GM23338 (cell line): ENCODE measurements at regions not wholly inside any gene's neighbourhood (a gene's known extent, or its start where the extent isn't known, plus 50 kb on each side); places are given as distances from the start of the nearest gene placed in this dataset.

Source experiments
- ATAC-seq: fragments of 200-7000 bp; cut with Tn5 transposase; 3 replicates; pipeline ENCODE4 v1.9.1; 2020
- DNase-seq: peaks from one replicate; pipeline ENCODE4 v3.0.0-alpha.2; 2015; ENCODE audit warnings: low spot score
- H2AFZ ChIP-seq: fragments of 200-600 bp; sonication (generic); 2 replicates; pipeline ENCODE4 v1.8.0; 2016; ENCODE audit warnings: antibody characterized with exemption, mild to moderate bottlenecking, moderate library complexity
- H3F3A ChIP-seq: fragments of 200-600 bp; sonication (generic); replicated peaks from 2 replicates; pipeline ENCODE4 v1.8.0; 2017; ENCODE audit warnings: antibody characterized with exemption, mixed run types, low read depth
- H3K27ac ChIP-seq: fragments of 200-600 bp; sonication (generic); 2 replicates; pipeline ENCODE4 v1.6.1; 2016; ENCODE audit warnings: low read depth
- H3K27me3 ChIP-seq: fragments of 200-600 bp; sonication (generic); 2 replicates; pipeline ENCODE4 v1.8.0; 2016; ENCODE audit warnings: mild to moderate bottlenecking, mixed run types, moderate library complexity; ENCODE audit not compliant: insufficient read depth
- H3K36me3 ChIP-seq: fragments of 200-600 bp; sonication (generic); 2 replicates; pipeline ENCODE4 v1.8.0; 2016; ENCODE audit warnings: mild to moderate bottlenecking; ENCODE audit not compliant: insufficient read depth
- H3K4me1 ChIP-seq: fragments of 200-600 bp; sonication (generic); 2 replicates; pipeline ENCODE4 v1.8.0; 2016; ENCODE audit warnings: mild to moderate bottlenecking, moderate library complexity; ENCODE audit not compliant: insufficient read depth
- H3K4me2 ChIP-seq: fragments of 200-600 bp; sonication (generic); 2 replicates; pipeline ENCODE4 v1.7.1; 2017; ENCODE audit warnings: mixed run types
- H3K4me3 ChIP-seq: fragments of 200-600 bp; sonication (generic); 2 replicates; pipeline ENCODE4 v1.6.1; 2016; ENCODE audit warnings: mixed run types
- H3K79me2 ChIP-seq: fragments of 200-600 bp; sonication (generic); replicated peaks from 2 replicates; pipeline ENCODE4 v1.8.0; 2017; ENCODE audit warnings: mild to moderate bottlenecking; ENCODE audit not compliant: insufficient read depth
- H3K9me2 ChIP-seq: fragments of 200-600 bp; sonication (generic); 2 replicates; pipeline ENCODE4 v1.8.0; 2017; ENCODE audit not compliant: insufficient read depth
- H4K20me1 ChIP-seq: fragments of 200-600 bp; sonication (generic); replicated peaks from 2 replicates; pipeline ENCODE4 v1.8.0; 2017; ENCODE audit warnings: mild to moderate bottlenecking; ENCODE audit not compliant: insufficient read depth
- H3K27ac Mint-ChIP-seq: 2 replicates; pipeline ENCODE4 v1.8.0; 2020; ENCODE audit warnings: inconsistent platforms, mild to moderate bottlenecking, moderate library complexity, mixed read lengths
- H3K27me3 Mint-ChIP-seq: 3 replicates; pipeline ENCODE4 v1.8.0; 2022; ENCODE audit warnings: low read depth, mild to moderate bottlenecking, moderate library complexity, mixed read lengths, inconsistent platforms; ENCODE audit not compliant: insufficient read depth, poor library complexity
- H3K36me3 Mint-ChIP-seq: 3 replicates; pipeline ENCODE4 v1.8.0; 2021; ENCODE audit warnings: low read depth, mild to moderate bottlenecking, inconsistent platforms, moderate library complexity, mixed read lengths
- H3K4me1 Mint-ChIP-seq: 3 replicates; pipeline ENCODE4 v1.8.0; 2020; ENCODE audit warnings: mild to moderate bottlenecking, inconsistent platforms, mixed read lengths
- H3K4me3 Mint-ChIP-seq: 3 replicates; pipeline ENCODE4 v1.8.0; 2021; ENCODE audit warnings: moderate library complexity, mild to moderate bottlenecking, inconsistent platforms, mixed read lengths
- H3K9me3 Mint-ChIP-seq: 3 replicates; pipeline ENCODE4 v1.8.0; 2020; ENCODE audit warnings: moderate library complexity, mild to moderate bottlenecking, inconsistent platforms, mixed read lengths
- CTCF ChIP-seq, 2 experiments: fragments of 200-600 bp in 1 of 2; sonication (generic) in 1 of 2; conservative IDR thresholded peaks; 2 replicates each; pipeline versions ENCODE4 v1.5.1 to v1.6.1; 2016 to 2017; ENCODE audit warnings: antibody characterized with exemption in 2 of 2, low read depth in 2 of 2, mild to moderate bottlenecking in 2 of 2, moderate library complexity in 1 of 2
- EZH2phosphoT487 ChIP-seq: fragments of 200-600 bp; sonication (generic); IDR thresholded peaks from one replicate; pipeline ENCODE4 v1.8.1; 2018; ENCODE audit warnings: antibody characterized with exemption; ENCODE audit not compliant: unreplicated experiment
- ZNF462 ChIP-seq: fragments of 250-450 bp; sonication (Bioruptor Pico); IDR thresholded peaks from 2 replicates; pipeline ENCODE4 v1.5.0; 2020; ENCODE audit warnings: mild to moderate bottlenecking, moderate library complexity

- TF ChIP-seq ZNF462 (CRISPR knock-in tag) = no peak
- no peak for TF ChIP-seq CTCF (conservative IDR thresholded peaks at IDR 0.05; ENCODE audit: low read depth in 2 of 2)
These were observed 669.3 kb downstream of the BCL11A start (continued) for GRCh38 chr2:59884166-59884565.

- Histone ChIP-seq H4K20me1 (no peaks in the 10 kb centered on the region), H3K9me2 (0 out of 2 replicates have a peak, but pooled peaks cover 4% of the 10 kb centered on the region), H3F3A (no peaks in the 10 kb centered on the region), H2AFZ (no peak overlapping the region), H3K79me2 (no peaks in the 10 kb centered on the region), H3K27ac (no peak overlapping the region), H3K4me3 (no peak overlapping the region), H3K27me3 (no peaks in the 10 kb centered on the region), H3K4me2 (no peak overlapping the region), H3K36me3 (no peaks in the 10 kb centered on the region), H3K4me1 (peaks cover 22% of the 10 kb centered on the region)
- ATAC-seq (no peak), DNase-seq (no peak)
- Mint-ChIP-seq H3K36me3 (no peaks in the 10 kb centered on the region; the same call in 2 of the 3 replicates), H3K27ac (no peak overlapping the region), H3K4me3 (no peak overlapping the region), H3K4me1 (peaks cover 25% of the 10 kb centered on the region), H3K27me3 (peaks cover 4% of the 10 kb centered on the region), H3K9me3 (no peaks in the 10 kb centered on the region)
- TF ChIP-seq EZH2phosphoT487 (no peak), CTCF (conservative IDR thresholded peaks at IDR 0.05; ENCODE audit: low read depth in 2 of 2) (no peak)
These were observed 670.6 kb downstream of the BCL11A start for GRCh38 chr2:59882822-59883221.
